PC-3 (cell line): ENCODE measurements at regions not wholly inside any gene's neighbourhood (a gene's known extent, or its start where the extent isn't known, plus 50 kb on each side); places are given as distances from the start of the nearest gene placed in this dataset.

Experiments used
- EZH2 ChIP-seq: fragments of 300-600 bp; sonication (generic); IDR thresholded peaks from one replicate; pipeline ENCODE4 v1.6.1; 2017; ENCODE audit warnings: antibody characterized with exemption, mild to moderate bottlenecking, low read length; ENCODE audit not compliant: unreplicated experiment
- TF ChIP-seq, protein P1 (sequence below): fragments of 300-600 bp; sonication (generic); conservative IDR thresholded peaks from 2 replicates; pipeline ENCODE4 v1.5.1; 2017; ENCODE audit warnings: antibody characterized with exemption, low read depth, mild to moderate bottlenecking, low read length

DNA sequence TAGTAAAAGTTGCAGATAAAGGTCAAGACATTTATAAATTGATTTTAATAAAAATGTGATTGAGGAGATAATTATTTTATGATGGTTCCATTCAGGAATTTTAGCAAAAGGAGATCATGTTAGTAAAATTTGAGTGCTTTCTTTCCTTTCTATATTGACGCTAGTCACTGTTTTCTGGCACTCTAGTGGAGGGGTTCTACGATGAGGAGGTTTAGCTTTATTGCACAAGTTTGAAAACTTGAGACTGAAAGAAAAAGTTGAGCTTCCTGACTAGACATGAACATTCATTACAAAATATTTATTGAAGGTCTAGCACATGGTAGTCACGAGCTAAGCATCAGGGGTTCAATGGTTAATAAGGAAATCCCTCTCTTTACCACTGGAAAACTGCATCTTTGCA, 336.1 kb downstream of the SNAPC1 start:
- TF ChIP-seq, protein P1, sequence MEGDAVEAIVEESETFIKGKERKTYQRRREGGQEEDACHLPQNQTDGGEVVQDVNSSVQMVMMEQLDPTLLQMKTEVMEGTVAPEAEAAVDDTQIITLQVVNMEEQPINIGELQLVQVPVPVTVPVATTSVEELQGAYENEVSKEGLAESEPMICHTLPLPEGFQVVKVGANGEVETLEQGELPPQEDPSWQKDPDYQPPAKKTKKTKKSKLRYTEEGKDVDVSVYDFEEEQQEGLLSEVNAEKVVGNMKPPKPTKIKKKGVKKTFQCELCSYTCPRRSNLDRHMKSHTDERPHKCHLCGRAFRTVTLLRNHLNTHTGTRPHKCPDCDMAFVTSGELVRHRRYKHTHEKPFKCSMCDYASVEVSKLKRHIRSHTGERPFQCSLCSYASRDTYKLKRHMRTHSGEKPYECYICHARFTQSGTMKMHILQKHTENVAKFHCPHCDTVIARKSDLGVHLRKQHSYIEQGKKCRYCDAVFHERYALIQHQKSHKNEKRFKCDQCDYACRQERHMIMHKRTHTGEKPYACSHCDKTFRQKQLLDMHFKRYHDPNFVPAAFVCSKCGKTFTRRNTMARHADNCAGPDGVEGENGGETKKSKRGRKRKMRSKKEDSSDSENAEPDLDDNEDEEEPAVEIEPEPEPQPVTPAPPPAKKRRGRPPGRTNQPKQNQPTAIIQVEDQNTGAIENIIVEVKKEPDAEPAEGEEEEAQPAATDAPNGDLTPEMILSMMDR, result no peak
- TF ChIP-seq EZH2, result no peak
